ENCODE measurements at regions not wholly inside any gene's neighbourhood (a gene's known extent, or its start where the extent isn't known, plus 50 kb on each side); places are given as distances from the start of the nearest gene placed in this dataset.

- TF ChIP-seq EZH2 (IDR thresholded peaks at IDR 0.05) (no peak), CTCF (IDR thresholded peaks at IDR 0.05) (no peak), EZH2phosphoT487 (IDR thresholded peaks at IDR 0.05) (no peak)
Measured at GRCh38 chr1:234551032-234551378, 59.0 kb downstream of the IRF2BP2 start.
